ENCODE measurements at regions not wholly inside any gene's neighbourhood (a gene's known extent, or its start where the extent isn't known, plus 50 kb on each side); places are given as distances from the start of the nearest gene placed in this dataset.
A peak's percentile ranks its signal among the peaks of the same experiment; 100 is the strongest.

GRCh38 chr4:171594293-171594692, 218.9 kb upstream of the GALNTL6 start:
- Histone ChIP-seq H2AFZ (ENCODE audit: low read length) (no peak overlapping the region), H3K79me1 (ENCODE audit: low read depth, low read length) (no peaks in the 10 kb centered on the region), H3K4me3 (ENCODE audit: extremely low read depth in 1 of 4, insufficient read depth in 2 of 4, low read depth in 3 of 4, low read length in 4 of 4) (no peak overlapping the region), H4K8ac (ENCODE audit: extremely low read depth, insufficient read depth, low read length) (no peak overlapping the region), H3K79me2 (ENCODE audit: control insufficient read depth in 1 of 2, insufficient read depth in 2 of 2, low read length in 2 of 2) (no peaks in the 10 kb centered on the region), H3K18ac (ENCODE audit: extremely low read depth, low read length) (no peak overlapping the region), H3K4me2 (ENCODE audit: insufficient read depth in 1 of 2, low read depth in 2 of 2, low read length in 2 of 2) (no peak overlapping the region), H4K5ac (ENCODE audit: insufficient read length, low read depth, low read length) (no peak overlapping the region), H3K9ac (replicated peaks in 1 of 4; ENCODE audit: extremely low read depth in 1 of 4, low read depth in 3 of 4, low read length in 3 of 4) (no peak overlapping the region), H2AK5ac (ENCODE audit: low read depth, low read length) (no peak overlapping the region), H3K14ac (ENCODE audit: insufficient read length) (no peak overlapping the region), H3K4ac (replicated peaks; ENCODE audit: insufficient read length, low read depth, low read length) (no peak overlapping the region), H3K4me1 (replicated peaks in 1 of 4; ENCODE audit: control insufficient read depth in 3 of 4, insufficient read depth in 4 of 4, low read length in 3 of 4) (no peaks in the 10 kb centered on the region), H2BK15ac (ENCODE audit: low read length) (no peak overlapping the region), H3K23ac (ENCODE audit: insufficient read length) (no peak overlapping the region), H3K56ac (replicated peaks; ENCODE audit: insufficient read length, low read depth, low read length) (no peak overlapping the region), H2BK120ac (replicated peaks; ENCODE audit: low read depth, low read length) (no peak overlapping the region), H4K91ac (replicated peaks; ENCODE audit: insufficient read length, low read length) (no peak overlapping the region), H2BK20ac (ENCODE audit: low read length) (no peak overlapping the region), H3K27me3 (replicated peaks in 1 of 4; ENCODE audit: control insufficient read depth in 3 of 4, extremely low read depth in 1 of 4, insufficient read depth in 3 of 4, low read length in 3 of 4) (no peaks in the 10 kb centered on the region), H3K36me3 (ENCODE audit: control insufficient read depth in 2 of 4, insufficient read depth in 4 of 4, low read length in 3 of 4) (no peaks in the 10 kb centered on the region), H3K27ac (ENCODE audit: low read depth, low read length) (no peak overlapping the region), H2BK5ac (ENCODE audit: low read depth, low read length) (no peak overlapping the region), H3K23me2 (ENCODE audit: low read depth, low read length) (no peaks in the 10 kb centered on the region), H3K9me3 (ENCODE audit: insufficient read depth in 2 of 2, low read depth in 1 of 2, low read length in 1 of 2) (peaks cover 0 to 5% of the 10 kb centered on the region in 2 experiments; a peak in 1 of 4 replicates), H4K20me1 (replicated peaks in 1 of 2; ENCODE audit: control insufficient read depth in 1 of 2, insufficient read depth in 2 of 2, low read length in 2 of 2) (no peaks in the 10 kb centered on the region), H2BK12ac (ENCODE audit: low read depth, low read length) (no peak overlapping the region)
- TF ChIP-seq JUND (IDR thresholded peaks at IDR 0.05; ENCODE audit: low read length) (no peak), EP300 (IDR thresholded peaks at IDR 0.05; ENCODE audit: borderline replicate concordance in 1 of 2, low read depth in 2 of 2, low read length in 2 of 2) (no peak), SIX5 (IDR thresholded peaks at IDR 0.05; ENCODE audit: low read depth, low read length) (no peak), CTCF (IDR thresholded peaks at IDR 0.05; ENCODE audit: control extremely low read depth in 1 of 3, insufficient read depth in 1 of 3, low read depth in 1 of 3, low read length in 3 of 3) (peak; percentile 12 to 37 (median 32); a peak in 3 of 4 replicates), POU5F1 (IDR thresholded peaks at IDR 0.05; ENCODE audit: low read depth, low read length) (no peak), JUN (IDR thresholded peaks at IDR 0.05; ENCODE audit: low read depth, low read length) (no peak), KDM5A (IDR thresholded peaks at IDR 0.05; ENCODE audit: low read length) (no peak), SP2 (IDR thresholded peaks at IDR 0.05; ENCODE audit: low read length) (no peak), TBP (IDR thresholded peaks at IDR 0.05; ENCODE audit: low read depth, low read length) (no peak), ASH2L (IDR thresholded peaks at IDR 0.05; ENCODE audit: low read length) (no peak), RAD21 (IDR thresholded peaks at IDR 0.05 in 1 of 2, conservative IDR thresholded peaks at IDR 0.05 in 1 of 2; ENCODE audit: low read depth in 2 of 2, low read length in 2 of 2) (peak; percentile 51 to 64), CTBP2 (IDR thresholded peaks at IDR 0.05; ENCODE audit: borderline replicate concordance, insufficient read depth, insufficient read length, low read length) (no peak)
- POLR2A ChIA-PET (ENCODE audit: partially characterized antibody): no interaction called here
- FAIRE-seq: no peak
- CTCF ChIA-PET (ENCODE audit: partially characterized antibody): interaction anchor here (0.8 to 1.3 kb wide), 3 partner anchors 524 to 1445 kb away, joined by 3 read pairs; no protein-coding TSS in a partner anchor
- 95% methylated on average over 4 of the region's 4 CpGs; no CpG with 5 or more reads in 1 of the 2 experiments for WGBS, 2 experiments (ENCODE audit: extremely low coverage in 1 of 2, insufficient coverage in 1 of 2, insufficient read length in 1 of 2, insufficient replicate concordance in 2 of 2, low coverage in 1 of 2, low lambda C conversion rate in 2 of 2, missing lambda C conversion rate in 1 of 2)
- DNase-seq (ENCODE audit: low read depth in 1 of 2, low spot score in 2 of 2): no peak
